Left ventricle myocardium inferior (tissue), 1 donor: ENCODE measurements at regions not wholly inside any gene's neighbourhood (a gene's known extent, or its start where the extent isn't known, plus 50 kb on each side); places are given as distances from the start of the nearest gene placed in this dataset.

ENCODE experiments used
- DNase-seq: peaks from one replicate; pipeline ENCODE4 v3.0.0-alpha.2; 2020
- H3K27ac ChIP-seq: fragments of 200-600 bp; replicated peaks from 2 replicates; pipeline ENCODE4 v1.8.0; 2021
- H3K27me3 ChIP-seq: fragments of 200-600 bp; 2 replicates; pipeline ENCODE4 v1.8.0; 2021; ENCODE audit warnings: low read depth
- H3K36me3 ChIP-seq: fragments of 200-600 bp; 2 replicates; pipeline ENCODE4 v1.8.0; 2021
- H3K4me1 ChIP-seq: fragments of 200-600 bp; 2 replicates; pipeline ENCODE4 v1.8.0; 2021
- H3K4me3 ChIP-seq: fragments of 200-600 bp; 2 replicates; pipeline ENCODE4 v1.8.0; 2021; ENCODE audit warnings: mild to moderate bottlenecking, moderate library complexity
- H3K9me3 ChIP-seq: fragments of 200-600 bp; replicated peaks from 2 replicates; pipeline ENCODE4 v1.8.0; 2021
- intact Hi-C: fragments of 100-400 bp; cut with micrococcal nuclease; formaldehyde crosslinking; loops from one replicate; pipeline ENCODE4 v1.11.0; 2022
- TF ChIP-seq, protein P1 (sequence below): fragments of 200-600 bp; IDR thresholded peaks from 2 replicates; pipeline ENCODE4 v1.8.0; 2021; ENCODE audit warnings: antibody characterized with exemption, mild to moderate bottlenecking, borderline replicate concordance
- donor health status: DM: no; HTN: yes; CAD: no; lungs with severe emphysema.

DNA sequence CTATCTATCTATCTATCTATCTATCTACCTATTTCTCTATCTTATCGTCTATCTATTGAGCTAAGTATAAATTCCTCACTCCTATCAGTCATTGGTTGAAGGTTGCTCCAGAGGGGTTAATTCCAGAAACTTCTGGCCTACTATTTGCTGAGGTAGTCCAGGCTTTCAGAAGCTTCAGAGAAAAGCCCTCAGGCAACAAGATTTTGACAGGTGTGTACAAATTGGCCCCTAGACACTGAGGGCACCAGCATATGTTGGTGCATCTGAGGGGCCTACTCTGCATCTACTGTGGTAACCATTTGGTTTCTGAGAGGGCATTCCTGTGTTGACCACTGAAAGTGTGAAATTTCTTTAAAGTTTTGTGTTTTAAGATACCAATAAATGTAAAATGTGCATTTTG, 265.2 kb upstream of the B3GALT2 start:
- intact Hi-C loops, result no loop called here
- no peaks in the 10 kb centered on the region for H3K36me3 ChIP-seq

DNA sequence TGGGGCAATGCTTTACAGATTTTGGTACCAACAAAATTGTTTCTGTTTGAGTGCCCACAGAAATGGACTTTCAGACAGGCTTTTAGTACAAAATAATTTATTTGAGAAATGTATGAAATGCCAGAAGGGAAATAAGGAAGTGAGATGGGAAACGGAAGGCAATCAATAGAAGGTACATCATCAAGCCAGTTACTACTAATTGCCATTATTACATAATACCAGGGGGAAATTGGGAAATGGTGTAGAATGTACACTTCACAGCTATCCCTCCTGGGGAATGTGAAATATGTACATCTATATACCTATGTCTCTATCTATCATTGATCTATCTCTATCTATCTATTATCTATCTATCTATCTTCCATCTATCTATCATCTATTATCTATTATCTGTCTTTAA, 264.6 kb upstream of the B3GALT2 start:
- intact Hi-C loops, result no loop called here
- H3K27ac ChIP-seq, result no peak overlapping the region
- no peaks in the 10 kb centered on the region for H3K4me1 ChIP-seq
- TF ChIP-seq, protein P1, sequence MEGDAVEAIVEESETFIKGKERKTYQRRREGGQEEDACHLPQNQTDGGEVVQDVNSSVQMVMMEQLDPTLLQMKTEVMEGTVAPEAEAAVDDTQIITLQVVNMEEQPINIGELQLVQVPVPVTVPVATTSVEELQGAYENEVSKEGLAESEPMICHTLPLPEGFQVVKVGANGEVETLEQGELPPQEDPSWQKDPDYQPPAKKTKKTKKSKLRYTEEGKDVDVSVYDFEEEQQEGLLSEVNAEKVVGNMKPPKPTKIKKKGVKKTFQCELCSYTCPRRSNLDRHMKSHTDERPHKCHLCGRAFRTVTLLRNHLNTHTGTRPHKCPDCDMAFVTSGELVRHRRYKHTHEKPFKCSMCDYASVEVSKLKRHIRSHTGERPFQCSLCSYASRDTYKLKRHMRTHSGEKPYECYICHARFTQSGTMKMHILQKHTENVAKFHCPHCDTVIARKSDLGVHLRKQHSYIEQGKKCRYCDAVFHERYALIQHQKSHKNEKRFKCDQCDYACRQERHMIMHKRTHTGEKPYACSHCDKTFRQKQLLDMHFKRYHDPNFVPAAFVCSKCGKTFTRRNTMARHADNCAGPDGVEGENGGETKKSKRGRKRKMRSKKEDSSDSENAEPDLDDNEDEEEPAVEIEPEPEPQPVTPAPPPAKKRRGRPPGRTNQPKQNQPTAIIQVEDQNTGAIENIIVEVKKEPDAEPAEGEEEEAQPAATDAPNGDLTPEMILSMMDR, result no peak
- no peaks in the 10 kb centered on the region for H3K36me3 ChIP-seq
- H3K4me3 ChIP-seq, result no peak overlapping the region
- no peaks in the 10 kb centered on the region for H3K9me3 ChIP-seq
- H3K27me3 ChIP-seq, result no peaks in the 10 kb centered on the region
- no peak for DNase-seq

More for the DNA sequence above, 265.2 kb upstream of the B3GALT2 start:
- Histone ChIP-seq H3K27me3 (no peaks in the 10 kb centered on the region), H3K4me1 (peaks cover under 1% of the 10 kb centered on the region), H3K4me3 (no peak overlapping the region), H3K27ac (no peak overlapping the region), H3K9me3 (no peaks in the 10 kb centered on the region)
- DNase-seq, result no peak
- TF ChIP-seq, protein P1, result no peak

DNA sequence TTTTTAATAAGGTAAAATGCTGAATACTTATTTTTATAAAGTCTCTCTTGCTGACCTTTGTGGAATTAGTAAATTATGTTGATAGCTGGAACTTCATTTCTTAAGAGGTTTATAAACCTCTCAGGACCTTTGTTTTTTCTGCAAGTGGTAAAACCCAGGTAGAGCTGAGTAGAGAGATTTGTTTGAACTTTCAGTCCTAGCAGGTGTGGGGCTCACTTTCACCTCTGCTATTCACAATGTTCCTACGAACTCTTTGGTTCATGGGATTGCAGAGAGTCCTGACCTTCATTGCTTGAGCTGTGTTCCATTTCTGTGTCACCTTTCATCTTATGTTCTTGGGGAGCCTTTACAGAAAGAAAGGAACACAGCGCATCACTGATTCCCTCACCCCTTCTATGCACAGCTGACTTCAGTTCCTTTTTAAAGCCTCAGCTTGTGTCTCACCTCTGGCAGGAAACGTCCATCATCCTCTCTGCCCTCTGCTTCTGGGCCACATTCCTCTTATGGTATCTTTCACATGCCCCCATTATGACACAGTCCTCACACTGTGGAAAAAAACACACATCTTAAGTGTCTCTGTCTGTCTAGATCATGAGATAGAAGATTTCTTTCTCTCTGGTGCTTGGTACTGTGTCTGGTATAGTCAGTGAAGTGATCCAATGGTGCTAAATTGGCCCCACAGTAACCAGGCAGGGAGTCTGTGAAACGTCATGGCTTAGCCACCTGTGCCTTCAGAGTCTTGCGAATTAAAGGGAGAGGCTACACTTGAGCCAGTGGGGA, 262.5 kb upstream of the B3GALT2 start:
- no peak overlapping the region for H3K4me3 ChIP-seq
- no peaks in the 10 kb centered on the region for H3K9me3 ChIP-seq
- H3K4me1 ChIP-seq, result no peaks in the 10 kb centered on the region
- H3K27ac ChIP-seq, result no peak overlapping the region
- H3K27me3 ChIP-seq, result no peaks in the 10 kb centered on the region
- no peaks in the 10 kb centered on the region for H3K36me3 ChIP-seq
- intact Hi-C loops, result no loop called here
- no peak for DNase-seq
- TF ChIP-seq, protein P1, result no peak

DNA sequence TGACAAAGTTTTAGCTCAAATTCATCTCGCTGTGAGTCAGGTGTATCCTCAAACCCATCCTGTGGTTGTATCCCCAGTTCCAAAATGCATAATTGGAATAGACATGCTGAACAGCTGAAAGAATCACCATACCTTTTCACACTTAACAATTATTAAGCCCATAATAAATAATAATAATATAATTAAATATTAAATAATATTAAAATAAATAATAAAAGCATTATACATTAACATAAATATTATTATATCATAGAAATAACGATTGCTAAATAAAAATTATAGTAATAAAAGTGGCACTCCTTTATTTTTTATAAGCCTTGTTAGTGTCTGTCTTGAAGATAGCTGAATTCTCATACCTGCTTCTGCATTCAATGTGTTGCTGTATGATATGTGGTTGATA, 257.5 kb upstream of the B3GALT2 start:
- TF ChIP-seq, protein P1, result no peak
- intact Hi-C loops, result no loop called here

DNA sequence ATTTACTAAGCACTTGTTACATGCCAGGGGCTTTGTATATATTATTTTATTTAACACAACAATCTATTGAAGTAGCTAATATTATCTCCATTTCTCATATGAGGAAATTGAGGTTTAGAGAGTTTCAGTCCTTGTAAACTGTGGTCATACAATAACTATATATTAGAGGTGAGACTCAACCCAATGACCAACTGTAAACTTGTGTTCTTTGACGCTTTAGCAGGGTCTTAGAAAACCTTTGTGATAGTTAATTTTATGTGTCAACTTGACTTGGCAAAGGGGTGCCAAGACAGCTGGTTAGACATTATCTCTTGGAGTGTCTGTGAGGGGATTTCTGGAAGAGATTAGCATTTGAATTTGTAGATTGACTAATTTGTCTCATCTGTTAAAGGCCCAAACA, 252.4 kb upstream of the B3GALT2 start:
- peaks cover 21% of the 10 kb centered on the region for H3K9me3 ChIP-seq
- H3K4me3 ChIP-seq, result no peak overlapping the region
- no peaks in the 10 kb centered on the region for H3K36me3 ChIP-seq
- H3K27ac ChIP-seq, result no peak overlapping the region
- intact Hi-C loops, result no loop called here
- peaks cover 3% of the 10 kb centered on the region for H3K4me1 ChIP-seq
- TF ChIP-seq, protein P1, result no peak
- DNase-seq, result no peak
- H3K27me3 ChIP-seq, result no peaks in the 10 kb centered on the region

More for the DNA sequence above, 257.5 kb upstream of the B3GALT2 start:
- no peak overlapping the region for H3K27ac ChIP-seq
- no peak for DNase-seq
- H3K4me3 ChIP-seq, result no peak overlapping the region
- H3K36me3 ChIP-seq, result no peaks in the 10 kb centered on the region
- peaks cover 9% of the 10 kb centered on the region for H3K9me3 ChIP-seq
- no peaks in the 10 kb centered on the region for H3K27me3 ChIP-seq
- peaks cover 3% of the 10 kb centered on the region for H3K4me1 ChIP-seq
